Fibroblast of skin of right quadriceps (primary cell): ENCODE measurements at regions not wholly inside any gene's neighbourhood (a gene's known extent, or its start where the extent isn't known, plus 50 kb on each side); places are given as distances from the start of the nearest gene placed in this dataset.

Experiments used
- DNase-seq: peaks from one replicate; pipeline ENCODE4 v3.0.0-alpha.2; 2013

DNA sequence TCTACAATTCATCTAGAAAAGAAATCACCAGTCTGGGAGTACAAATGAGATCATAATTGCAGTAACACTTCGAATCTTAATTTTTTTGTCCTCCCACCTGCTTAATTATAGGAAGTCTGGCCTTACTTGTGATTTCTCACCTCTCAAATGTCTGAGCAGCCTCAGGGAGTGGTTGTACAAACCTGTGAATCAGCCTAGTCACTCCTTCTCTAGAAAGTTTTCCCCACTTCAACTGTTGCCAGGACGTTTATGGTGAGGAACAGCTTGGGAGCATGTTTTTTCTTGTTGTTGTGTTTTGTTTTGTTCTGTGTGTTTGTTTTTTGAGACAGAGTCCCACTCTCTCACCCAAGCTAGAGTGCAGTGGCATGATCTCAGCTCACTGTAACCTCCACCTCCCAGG lies 50.3 kb upstream of the CLDN10 start:
- no peak for DNase-seq
